Right lobe of liver (tissue), 4 donors: ENCODE measurements at regions not wholly inside any gene's neighbourhood (a gene's known extent, or its start where the extent isn't known, plus 50 kb on each side); places are given as distances from the start of the nearest gene placed in this dataset.

Source experiments
- POLR2A ChIP-seq: fragments of 450-650 bp; IDR thresholded peaks from one replicate; pipeline ENCODE4 v1.6.1; 2017; ENCODE audit warnings: antibody characterized with exemption, mild to moderate bottlenecking
- TF ChIP-seq, protein P1 (sequence below), 4 donors: fragments of 200-600 bp in 3 of 4; fragments of 450-650 bp in 1 of 4; IDR thresholded peaks; one replicate each; pipeline versions ENCODE4 v1.5.1 to v1.8.0; 2016 to 2022; ENCODE audit warnings: antibody characterized with exemption in 4 of 4, mild to moderate bottlenecking in 2 of 4
- donor health status: DM: no; HTN: no; CAD: no.
- donor health status: DM: no; HTN: no; CAD: no.
- donor health status: DM: no; HTN: yes; CAD: no.

DNA sequence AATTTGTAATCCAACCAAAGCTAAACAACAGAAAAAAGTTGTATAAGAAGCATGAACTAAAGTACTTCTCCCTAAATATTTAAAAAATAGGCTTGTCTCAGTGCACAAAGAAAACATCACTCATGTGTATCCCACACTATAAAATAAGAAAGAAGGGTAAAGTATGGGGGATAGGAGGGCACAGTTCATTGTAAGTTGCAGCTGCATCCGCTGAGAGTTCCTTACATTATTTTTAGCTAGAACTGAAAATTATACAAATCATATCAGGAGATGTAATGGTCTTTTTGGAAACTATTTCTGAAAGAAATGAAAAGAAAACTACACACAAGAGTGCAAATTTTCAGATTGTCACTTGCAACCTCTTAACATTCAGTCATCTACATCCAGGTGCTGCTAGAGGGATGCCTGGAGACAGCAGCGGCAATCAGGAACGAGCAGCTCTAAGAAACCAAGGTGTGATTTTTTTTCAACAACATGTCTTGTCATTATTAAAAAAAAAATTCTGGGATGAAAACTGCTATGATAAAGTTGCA, 273.6 kb downstream of the ASXL3 start:
- TF ChIP-seq, protein P1, sequence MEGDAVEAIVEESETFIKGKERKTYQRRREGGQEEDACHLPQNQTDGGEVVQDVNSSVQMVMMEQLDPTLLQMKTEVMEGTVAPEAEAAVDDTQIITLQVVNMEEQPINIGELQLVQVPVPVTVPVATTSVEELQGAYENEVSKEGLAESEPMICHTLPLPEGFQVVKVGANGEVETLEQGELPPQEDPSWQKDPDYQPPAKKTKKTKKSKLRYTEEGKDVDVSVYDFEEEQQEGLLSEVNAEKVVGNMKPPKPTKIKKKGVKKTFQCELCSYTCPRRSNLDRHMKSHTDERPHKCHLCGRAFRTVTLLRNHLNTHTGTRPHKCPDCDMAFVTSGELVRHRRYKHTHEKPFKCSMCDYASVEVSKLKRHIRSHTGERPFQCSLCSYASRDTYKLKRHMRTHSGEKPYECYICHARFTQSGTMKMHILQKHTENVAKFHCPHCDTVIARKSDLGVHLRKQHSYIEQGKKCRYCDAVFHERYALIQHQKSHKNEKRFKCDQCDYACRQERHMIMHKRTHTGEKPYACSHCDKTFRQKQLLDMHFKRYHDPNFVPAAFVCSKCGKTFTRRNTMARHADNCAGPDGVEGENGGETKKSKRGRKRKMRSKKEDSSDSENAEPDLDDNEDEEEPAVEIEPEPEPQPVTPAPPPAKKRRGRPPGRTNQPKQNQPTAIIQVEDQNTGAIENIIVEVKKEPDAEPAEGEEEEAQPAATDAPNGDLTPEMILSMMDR (IDR thresholded peaks at IDR 0.05), result no peak
- no peak for TF ChIP-seq POLR2A
